Bone marrow (tissue), 2 donors: ENCODE measurements at regions not wholly inside any gene's neighbourhood (a gene's known extent, or its start where the extent isn't known, plus 50 kb on each side); places are given as distances from the start of the nearest gene placed in this dataset.
"Not testable (repeated sequence)": the region's sequence is repeated elsewhere in the genome, so short reads cannot be mapped to it uniquely, and the experiment has no call there.

Experiments used
- DNase-seq, 2 donors: peaks; one replicate each; lab custom pipeline; 2025; lab: John Stamatoyannopoulos, UW

DNA sequence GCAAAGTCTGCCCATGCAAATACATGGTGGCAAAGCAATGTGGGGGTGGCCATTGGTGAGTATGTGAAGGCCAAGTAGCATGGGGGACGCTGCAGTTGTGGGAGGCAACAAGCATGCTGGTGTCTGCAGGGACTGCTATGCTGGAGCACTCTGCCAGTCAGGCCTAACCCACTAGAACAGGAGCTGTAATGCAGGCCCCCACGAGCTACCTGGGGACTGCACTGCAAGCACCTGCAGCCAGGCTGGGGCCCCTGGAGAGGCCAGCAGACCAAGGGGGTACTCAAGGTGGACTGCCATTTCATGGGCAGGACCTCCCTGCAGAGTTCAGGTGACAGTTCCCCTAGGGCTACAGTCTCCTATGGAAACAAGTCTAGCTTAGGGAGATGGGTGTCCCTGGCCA lies 183.8 kb upstream of the PDE4D start:
- DNase-seq: no peak

DNA sequence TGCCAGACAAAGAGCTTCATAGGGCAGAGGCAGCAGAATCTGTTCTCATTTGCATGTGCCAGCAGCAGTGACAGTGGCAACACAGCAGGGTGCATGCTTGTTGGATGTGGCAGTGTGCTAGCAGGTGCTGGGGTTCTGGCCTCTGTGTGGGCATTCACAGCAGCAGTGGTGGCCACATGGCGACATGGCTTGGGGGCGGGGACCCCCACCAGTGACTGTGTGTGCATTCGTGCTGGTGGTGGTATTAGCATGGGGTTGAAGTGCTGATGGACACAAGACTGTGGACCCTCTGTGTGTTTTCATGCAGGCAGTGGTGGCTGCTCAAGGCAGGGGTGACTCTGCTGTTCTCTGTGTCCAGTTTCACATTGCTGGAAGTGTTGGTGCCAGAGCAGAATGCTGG lies 183.2 kb upstream of the PDE4D start:
- DNase-seq: no peak

DNA sequence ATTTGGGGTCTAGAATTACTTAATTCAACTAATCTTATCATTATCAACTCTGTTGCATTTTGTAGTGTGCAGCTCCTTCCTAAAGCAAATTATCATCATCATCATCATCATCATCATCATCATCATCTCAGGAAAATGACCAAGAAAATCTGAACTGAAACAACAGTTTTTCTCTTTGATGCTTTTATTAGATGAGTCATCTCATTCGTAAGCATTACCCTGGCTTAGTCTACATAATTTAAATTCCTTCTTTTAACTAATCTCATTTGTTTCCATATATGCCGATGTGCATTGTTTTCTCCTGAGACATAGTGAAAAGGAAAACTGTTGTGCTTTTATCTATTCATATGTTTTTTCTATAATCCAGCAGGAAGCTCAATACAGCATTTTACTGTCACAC lies 173.0 kb upstream of the PDE4D start:
- DNase-seq: no peak

DNA sequence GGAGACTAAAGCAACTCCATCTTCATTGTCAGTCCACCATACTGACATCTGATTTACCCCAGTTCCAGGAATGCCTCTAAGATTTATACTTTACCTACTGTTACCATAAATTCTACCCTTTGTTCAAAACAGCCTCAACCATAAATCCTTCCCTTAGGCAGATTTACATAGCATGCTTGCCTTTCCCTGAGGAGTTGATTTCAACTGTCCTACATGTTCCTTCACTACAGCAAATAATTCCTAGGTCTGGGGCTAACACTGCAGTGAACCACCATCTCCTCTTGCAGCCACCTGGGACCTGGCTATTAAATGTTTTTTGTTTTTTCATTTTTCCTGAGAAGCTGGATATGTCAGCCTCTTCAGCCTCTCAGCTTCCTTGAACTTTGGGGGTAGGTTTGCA lies 166.9 kb upstream of the PDE4D start:
- DNase-seq: no peak

DNA sequence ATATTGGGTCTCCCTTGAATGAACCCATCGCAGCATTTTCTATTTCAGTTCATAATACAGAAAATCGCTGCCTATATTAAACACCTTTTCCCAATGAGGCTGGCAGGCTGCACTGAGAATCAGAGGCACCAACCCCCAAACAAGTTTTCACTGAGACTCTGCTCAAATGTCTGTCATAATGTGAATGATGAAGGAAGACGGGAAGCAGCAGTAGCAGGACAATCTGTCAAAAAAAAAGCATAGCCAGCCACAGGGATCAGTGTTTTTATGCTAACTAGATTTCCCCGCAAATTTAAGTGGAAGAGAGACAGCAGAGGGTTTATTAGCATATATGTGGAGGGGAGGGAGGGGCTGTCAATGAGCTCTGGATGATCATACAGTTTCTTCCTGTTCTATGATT lies 162.7 kb upstream of the PDE4D start:
- no peak for DNase-seq

DNA sequence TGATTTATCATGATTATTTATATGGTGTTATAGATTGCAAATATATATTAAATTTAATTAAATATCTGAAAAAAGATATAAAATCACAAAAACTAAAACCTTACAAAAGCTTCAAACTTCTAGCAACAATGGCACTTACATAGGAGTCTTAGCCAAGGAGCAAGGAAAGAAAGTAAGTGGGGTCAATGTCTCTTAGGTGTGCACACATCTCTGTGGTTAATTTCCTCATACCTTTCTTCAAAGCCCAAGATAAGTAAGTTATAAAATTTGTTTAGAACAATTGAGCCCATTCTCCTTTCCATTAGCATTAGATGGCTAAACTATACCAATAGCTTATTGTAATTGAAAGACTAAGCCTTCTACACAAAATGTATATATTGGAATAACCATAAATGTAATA lies 161.6 kb upstream of the PDE4D start:
- no peak for DNase-seq

DNA sequence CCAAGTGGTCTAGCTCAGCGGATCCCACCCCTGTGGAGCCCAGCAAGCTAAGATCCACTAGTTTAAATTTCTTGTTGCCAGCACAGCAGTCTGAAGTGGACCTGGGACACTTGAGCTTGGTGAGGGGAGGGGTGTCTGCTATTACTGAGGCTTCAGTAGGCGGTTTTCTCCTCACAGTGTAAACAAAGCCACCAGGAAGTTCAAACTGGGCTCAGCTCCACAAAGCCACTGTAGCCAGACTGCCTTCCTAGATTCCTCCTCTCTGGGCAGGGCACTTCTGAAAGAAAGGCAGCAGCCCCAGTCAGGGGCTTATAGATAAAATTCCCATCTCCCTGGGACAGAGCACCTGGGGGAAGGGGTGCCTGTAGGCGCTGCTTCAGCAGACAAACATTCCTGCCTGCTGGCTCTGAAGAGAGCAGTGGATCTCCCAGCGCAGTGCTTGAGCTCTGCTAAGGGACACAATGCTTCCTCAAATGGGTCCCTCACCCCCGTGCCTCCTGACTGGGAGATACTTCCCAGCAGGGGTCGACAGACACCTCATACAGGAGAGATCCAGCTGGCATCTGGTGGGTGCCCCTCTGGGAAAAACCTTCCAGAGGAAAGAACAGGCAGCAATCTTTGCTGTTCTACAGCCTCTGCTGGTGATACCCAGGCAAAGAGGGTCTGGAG lies 148.6 kb upstream of the PDE4D start:
- not testable (repeated sequence) for DNase-seq

DNA sequence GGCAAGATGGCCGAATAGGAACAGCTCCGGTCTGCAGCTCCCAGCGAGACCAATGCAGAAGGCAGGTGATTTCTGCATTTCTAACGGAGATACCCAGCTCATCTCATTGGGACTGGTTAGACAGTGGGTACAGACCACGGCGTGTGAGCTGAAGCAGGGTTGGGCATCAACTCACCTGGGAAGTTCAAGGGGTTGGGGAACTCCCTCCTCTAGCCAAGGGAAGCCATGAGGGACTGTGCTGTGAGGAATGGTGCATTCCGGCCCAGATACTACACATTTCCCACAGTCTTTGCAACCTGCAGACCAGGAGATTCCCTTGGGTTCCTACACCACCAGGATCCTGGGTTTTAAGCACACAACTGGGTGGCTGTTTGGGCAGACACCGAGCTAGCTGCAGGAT lies 148.0 kb upstream of the PDE4D start:
- not testable (repeated sequence) for DNase-seq

DNA sequence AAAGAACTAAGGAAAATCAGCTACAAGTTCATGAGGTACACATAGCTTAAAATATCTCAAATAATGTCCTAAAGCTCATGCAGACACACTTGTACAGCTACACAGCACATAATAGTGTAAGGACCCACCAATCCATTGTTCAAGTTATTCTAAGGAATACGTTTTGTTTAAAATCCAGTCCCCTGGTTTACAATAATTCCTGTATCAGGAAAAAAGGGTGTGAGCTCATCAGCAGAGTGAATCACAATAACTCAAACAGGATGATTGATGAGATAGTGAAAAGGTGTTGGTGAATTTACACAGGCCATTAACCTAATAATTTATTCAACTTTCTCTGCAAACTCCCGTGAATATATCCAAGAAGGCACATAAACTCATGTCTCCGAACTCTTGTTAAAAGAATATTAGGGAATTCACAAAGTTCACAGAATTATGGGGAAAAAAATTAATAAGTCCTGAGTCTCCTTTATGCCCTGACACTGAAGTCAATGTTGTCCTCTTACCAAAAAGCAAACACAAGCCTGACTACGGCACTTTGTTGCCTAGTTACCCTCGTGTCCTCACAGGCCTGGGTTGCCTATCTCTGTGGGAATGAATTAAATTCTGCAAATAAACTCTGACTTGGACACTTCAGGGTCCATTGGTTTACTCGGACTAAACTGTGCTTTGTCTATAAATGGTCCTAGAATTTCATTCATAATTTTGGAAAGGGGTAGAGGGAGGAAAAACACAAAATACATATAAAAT lies 142.8 kb upstream of the PDE4D start:
- DNase-seq: no peak

DNA sequence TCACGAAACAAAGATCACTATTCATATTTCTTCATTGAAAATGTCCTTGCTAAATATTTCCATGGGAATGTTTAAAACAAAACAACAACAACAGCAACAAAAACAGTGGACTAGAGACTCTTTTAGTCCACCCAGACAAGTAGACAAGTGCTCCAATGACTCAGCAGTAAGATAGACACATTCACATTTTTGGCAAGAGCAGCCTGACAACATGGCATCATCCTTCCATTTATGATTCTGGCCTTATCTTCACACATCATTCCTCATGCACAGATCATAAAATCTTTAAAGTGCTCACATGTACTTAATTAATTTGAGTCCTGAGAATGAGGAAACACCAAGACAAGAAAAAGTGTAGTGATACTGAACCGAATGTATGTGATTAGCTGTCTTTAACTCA lies 132.6 kb upstream of the PDE4D start:
- DNase-seq: no peak

DNA sequence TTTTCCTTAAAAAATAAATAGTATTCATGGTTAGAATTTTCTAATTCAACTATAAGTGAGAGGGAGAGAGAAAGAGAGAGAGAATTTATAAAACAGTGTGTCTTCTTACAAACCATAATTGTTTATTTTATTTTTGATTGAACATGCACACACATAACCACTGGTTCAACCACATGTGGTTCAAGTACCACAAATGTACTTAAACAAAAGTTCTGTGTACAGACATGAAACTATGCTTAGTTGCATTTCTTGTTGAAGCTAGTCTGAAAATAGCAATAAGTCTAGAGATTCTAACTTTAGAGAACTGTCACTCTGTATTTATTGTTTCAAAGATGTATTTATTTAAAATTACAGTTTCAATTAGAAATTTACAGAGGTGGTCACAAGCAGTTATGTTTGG lies 130.6 kb upstream of the PDE4D start:
- DNase-seq: no peak

DNA sequence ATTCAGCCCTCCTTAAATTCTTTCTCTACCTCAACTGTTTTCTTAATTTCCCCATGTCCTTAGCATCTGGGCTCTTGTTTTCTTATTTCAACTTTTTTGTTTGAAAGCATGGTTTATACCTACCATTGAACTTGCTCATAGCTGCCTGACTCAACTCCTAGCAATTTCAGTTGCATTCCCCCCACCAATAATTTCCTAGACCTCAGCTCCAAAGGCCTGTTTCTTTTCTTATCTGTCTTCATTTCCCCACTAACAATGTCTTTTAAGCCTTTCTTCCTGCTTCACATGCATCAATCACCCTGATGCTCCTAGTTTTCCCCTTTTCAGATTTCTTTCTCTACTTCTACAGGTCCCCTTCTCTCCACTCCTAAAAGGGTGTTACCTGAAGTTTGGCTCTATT lies 129.7 kb upstream of the PDE4D start:
- no peak for DNase-seq

DNA sequence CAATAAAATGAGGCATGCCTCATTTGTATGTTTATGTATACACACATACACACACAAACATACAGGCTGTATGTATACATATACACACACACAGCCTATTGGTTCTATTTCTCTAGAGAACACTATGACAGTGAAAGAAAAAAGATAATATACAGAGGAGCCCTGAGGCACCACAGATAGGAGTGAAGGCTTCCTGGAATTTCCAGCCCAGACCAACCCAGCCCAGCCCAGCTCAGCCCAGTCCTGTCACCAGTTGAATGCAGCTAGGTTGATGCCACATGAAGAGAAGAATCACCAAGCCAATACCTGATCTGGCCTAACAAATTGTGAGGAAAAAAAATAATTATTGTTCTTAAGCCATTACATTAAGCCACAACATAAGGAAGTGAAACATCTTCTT lies 126.9 kb upstream of the PDE4D start:
- no peak for DNase-seq

DNA sequence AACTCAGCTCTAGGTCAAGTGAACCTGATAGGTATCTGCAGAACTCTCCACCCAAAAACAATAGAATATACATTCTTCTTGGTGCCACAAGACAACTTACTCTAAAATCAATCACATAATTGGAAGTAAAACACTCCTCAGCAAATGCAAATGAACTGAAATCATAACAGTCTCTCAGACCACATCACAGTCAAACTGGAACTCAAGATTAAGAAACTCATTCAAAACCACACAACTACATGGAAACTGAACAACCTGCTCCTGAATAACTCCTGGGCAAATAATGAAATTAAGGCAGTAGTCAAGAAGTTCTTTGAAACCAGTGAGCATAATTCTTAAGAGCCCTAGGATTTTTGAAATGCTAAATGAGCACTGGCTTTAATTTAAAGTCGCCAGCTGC lies 125.4 kb upstream of the PDE4D start:
- not testable (repeated sequence) for DNase-seq

DNA sequence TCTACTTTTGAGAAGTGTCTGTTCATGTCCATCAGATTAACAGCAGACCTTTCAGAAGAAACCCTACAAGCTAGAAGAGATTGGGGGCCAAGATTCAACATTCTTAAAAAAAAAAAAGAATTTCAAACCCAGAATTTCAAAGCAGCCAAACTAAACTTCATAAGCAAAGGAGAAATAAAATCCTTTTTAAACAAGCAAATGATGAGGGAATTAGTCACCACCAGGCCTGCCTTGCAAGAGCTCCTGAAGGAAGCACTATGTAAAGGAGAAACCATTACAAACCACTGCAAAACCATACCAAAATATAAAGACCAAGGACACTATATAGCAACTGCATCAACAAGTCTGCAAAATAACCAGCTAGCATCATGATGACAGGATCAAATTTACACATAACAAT lies 124.6 kb upstream of the PDE4D start:
- DNase-seq: no peak

DNA sequence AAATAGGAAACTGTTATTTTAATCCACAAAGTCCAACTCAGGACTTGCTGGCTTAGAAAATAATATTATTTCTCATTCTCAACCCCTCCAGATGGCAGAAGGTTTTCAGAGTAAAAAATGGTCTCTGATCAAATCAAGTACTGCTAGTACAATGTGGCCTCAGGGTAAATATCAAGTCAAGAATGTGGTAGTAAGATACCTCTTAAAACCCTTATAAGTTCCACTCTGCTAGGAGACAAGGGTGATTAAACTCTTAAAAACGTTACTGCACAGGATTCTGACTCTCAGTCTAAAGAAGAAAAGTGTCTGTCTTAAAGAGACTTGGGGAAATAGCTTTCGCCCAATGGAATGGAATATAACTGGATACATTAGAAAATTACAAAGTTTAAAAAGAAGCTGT lies 120.8 kb upstream of the PDE4D start:
- DNase-seq: no peak

DNA sequence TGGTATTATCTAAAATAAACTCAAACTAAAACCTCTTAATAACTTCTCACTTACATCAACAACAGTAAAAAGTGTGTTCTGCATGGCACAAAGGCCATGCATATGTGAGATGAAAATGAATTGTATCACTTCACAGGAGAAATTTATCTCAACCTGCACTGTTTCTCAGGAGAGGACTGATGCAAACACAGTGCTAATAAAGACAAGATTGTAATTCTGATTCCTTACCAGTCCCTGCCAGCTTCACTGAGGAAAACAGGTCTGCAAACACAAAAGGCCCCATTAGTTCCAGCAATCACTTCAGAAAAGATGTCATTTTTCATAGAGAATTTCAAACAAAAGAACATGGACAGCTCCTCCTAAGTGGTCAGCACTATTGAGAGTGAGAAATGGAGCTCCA lies 117.3 kb upstream of the PDE4D start:
- no peak for DNase-seq

DNA sequence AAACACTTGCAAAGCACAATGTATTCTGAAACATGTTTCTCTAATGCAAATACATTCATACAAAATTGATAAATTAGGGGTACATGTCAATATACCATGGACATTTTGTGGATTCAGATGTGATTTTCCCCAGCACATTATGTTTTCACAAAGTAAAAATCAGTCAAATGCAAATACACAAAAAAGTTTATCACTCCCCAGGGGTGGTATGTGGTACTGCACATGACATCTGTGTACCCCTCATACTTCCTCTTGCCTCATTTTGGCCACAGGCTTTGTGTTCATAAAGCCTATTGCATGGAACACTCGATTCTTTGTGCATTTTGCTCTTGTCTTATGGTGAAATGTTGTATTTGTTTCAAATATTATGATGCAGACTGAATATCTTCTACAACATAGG lies 116.8 kb upstream of the PDE4D start:
- DNase-seq: no peak

DNA sequence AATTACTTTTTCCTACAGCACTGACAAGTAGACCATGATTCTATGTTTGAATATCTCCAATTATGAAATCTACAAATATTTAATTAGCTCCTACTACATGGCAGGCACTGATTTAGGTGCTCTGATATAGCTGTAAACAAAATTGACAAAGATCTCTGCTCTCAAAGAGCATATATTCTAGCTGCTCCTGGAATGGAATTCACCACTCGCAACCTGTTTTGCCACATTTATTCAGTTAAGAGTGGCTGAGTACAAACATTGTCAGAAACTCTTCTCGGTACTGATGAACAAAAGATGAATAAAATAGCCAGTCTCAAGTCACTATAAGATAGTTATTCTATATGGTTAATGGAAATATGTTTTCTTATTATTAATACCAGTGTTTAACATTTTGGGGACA lies 114.2 kb upstream of the PDE4D start:
- DNase-seq: no peak

DNA sequence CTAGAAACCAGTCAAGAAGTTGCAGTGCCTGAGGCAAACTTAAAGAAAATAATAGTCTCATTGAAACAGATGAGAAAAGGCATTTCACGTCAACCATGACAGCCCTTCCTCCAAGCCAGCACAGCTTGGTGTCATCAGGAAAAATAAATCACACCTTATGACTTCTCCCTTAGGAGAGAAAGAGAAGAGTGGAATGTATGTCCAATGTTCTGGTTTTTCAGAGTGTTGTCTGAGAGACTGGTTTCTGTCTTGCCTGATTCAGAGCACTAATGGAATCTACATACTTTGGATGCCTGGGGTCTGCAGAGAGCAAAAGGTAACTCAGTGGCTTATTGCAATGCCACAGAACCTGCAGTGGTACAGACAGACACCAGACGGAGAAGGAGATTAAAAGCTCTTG lies 105.5 kb upstream of the PDE4D start:
- DNase-seq: no peak

DNA sequence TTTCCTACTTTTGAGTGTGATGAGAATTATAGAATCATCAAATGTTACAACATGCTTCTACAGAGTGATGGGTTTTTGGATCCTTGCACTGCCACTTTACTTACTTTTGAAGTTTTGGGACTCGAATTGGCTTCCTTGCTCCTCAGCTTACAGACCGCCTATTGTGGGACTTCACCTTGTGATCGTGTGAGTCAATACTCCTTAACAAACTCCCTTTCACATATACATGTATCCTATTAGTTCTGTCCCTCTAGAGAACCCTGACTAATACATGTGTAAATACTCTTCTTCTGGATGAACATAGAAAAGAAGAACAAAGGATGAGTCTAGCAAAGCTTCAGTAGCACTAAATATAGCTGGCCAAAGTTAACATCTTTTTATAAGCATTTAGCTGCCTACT lies 98.7 kb upstream of the PDE4D start:
- DNase-seq: no peak

DNA sequence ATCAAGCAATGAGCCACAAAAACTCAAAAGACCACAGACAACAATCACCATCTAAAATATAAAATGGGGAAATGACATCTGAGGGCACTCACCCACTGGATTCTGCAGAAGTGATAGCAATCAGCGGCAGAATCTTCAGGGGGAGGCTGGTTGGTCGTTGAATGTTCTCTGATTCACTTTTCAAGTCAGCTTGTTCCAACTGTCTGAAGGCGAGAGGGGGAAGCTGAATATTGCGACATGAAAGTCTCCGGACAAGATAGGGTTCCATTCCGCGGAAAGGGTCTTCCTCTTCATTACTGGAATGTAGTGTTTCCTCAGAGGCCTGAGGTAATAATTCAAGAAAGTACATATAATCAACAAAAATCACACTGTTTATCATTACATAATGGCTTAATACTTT lies 94.9 kb upstream of the PDE4D start:
- no peak for DNase-seq

DNA sequence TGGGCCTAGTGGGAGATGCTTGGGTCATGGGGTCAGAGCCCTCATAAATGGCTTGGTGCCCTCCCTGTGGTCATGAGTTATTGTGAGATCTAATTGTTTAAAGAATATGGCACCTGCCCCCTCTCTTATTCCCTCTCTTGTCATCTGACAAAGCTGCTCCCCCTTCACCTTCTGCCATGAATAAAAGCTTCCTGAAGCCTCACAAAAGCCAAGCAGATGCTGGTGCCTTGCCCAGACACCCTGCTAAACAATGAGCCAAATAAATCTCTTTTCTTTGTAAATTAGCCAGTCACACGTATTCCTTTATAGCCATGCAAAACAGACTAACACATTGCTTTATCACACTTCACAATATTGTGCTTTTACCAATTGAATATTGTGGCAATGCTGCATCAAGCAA lies 82.8 kb upstream of the PDE4D start:
- no peak for DNase-seq

DNA sequence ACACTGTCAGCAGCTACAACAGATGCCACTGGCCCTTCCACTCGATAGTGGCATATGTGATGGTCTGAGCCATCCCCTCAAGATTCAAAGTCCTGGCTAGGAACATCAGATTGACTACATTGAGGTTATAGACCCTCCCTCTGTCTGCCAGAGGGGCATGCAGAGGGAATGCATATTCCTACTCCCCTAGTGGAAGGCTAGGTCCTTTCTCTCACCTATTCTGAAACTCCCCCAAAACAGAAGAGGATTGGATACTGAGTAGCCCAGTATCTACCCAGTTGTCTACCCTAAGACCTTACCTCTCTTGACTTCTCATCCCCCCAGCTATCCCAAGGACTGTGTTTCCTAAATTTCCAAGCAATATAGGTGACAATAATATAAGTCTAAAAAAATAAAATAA lies 78.5 kb upstream of the PDE4D start:
- no peak for DNase-seq
